T-helper 1 cell treated with Interleukin-12 subunit alpha and Interleukin-12 subunit beta and Interleukin-4 antibody, amounts not matched to agents 30 ng/mL and 1 ng/mL, for 36 hours (primary cell): ENCODE measurements at regions not wholly inside any gene's neighbourhood (a gene's known extent, or its start where the extent isn't known, plus 50 kb on each side); places are given as distances from the start of the nearest gene placed in this dataset.

Experiments
- intact Hi-C: fragments of 100-400 bp; cut with micrococcal nuclease; formaldehyde crosslinking; loops from one replicate; pipeline ENCODE4 v1.15.1; 2024

GRCh38 chr5:13569090-13569715 is 375.3 kb downstream of the DNAH5 start:
- intact Hi-C loops, result no loop called here

GRCh38 chr5:13567819-13568218 is 376.7 kb downstream of the DNAH5 start:
- intact Hi-C loops, result no loop called here

- intact Hi-C loops, result no loop called here
Observed at GRCh38 chr5:13566871-13567339, 377.6 kb downstream of the DNAH5 start.

- intact Hi-C loops, result no loop called here
Observed at GRCh38 chr5:13558408-13558807, 386.1 kb downstream of the DNAH5 start.

- intact Hi-C loops, result no loop called here
Observed at GRCh38 chr5:13553896-13554295, 390.6 kb downstream of the DNAH5 start.

- intact Hi-C loops, result no loop called here
Observed at GRCh38 chr5:13552361-13552760, 392.1 kb downstream of the DNAH5 start.

- intact Hi-C loops, result no loop called here
Observed at GRCh38 chr5:13551645-13552044, 392.8 kb downstream of the DNAH5 start.

- intact Hi-C loops, result no loop called here
Observed at GRCh38 chr5:13540168-13540750, 404.2 kb downstream of the DNAH5 start.

GRCh38 chr5:13536933-13537332 is 407.6 kb downstream of the DNAH5 start:
- intact Hi-C loops, result no loop called here

- intact Hi-C loops, result no loop called here
Observed at GRCh38 chr5:13533833-13534232, 410.7 kb downstream of the DNAH5 start.

GRCh38 chr5:13529300-13529699 is 415.2 kb downstream of the DNAH5 start:
- intact Hi-C loops, result no loop called here

GRCh38 chr5:13524936-13525335 is 419.6 kb downstream of the DNAH5 start:
- intact Hi-C loops, result no loop called here

- intact Hi-C loops, result no loop called here
Observed at GRCh38 chr5:13519131-13519530, 425.4 kb downstream of the DNAH5 start.

GRCh38 chr5:13516195-13516594 is 428.3 kb downstream of the DNAH5 start:
- intact Hi-C loops, result no loop called here

- intact Hi-C loops, result no loop called here
Observed at GRCh38 chr5:13511442-13511841, 433.0 kb downstream of the DNAH5 start.

GRCh38 chr5:13510616-13511015 is 433.9 kb downstream of the DNAH5 start:
- intact Hi-C loops, result no loop called here

GRCh38 chr5:13508559-13508958 is 435.9 kb downstream of the DNAH5 start:
- intact Hi-C loops, result no loop called here

GRCh38 chr5:13505326-13505725 is 439.2 kb downstream of the DNAH5 start:
- intact Hi-C loops, result no loop called here

GRCh38 chr5:13503017-13503416 is 441.5 kb downstream of the DNAH5 start:
- intact Hi-C loops, result no loop called here

- intact Hi-C loops, result no loop called here
Observed at GRCh38 chr5:13501176-13501575, 443.3 kb downstream of the DNAH5 start.

- intact Hi-C loops, result no loop called here
Observed at GRCh38 chr5:13498279-13498678, 446.2 kb downstream of the DNAH5 start.

GRCh38 chr5:13488254-13488931 is 456.1 kb downstream of the DNAH5 start:
- intact Hi-C loops, result no loop called here

GRCh38 chr5:13480834-13481233 is 463.7 kb downstream of the DNAH5 start:
- intact Hi-C loops, result no loop called here
